ENCODE measurements at regions not wholly inside any gene's neighbourhood (a gene's known extent, or its start where the extent isn't known, plus 50 kb on each side); places are given as distances from the start of the nearest gene placed in this dataset.

- H3K27me3 ChIP-seq (ENCODE audit: control insufficient read depth, insufficient read depth, low read length) = no peaks in the 10 kb centered on the region
- CTCF ChIA-PET = no interaction called here
- TF ChIP-seq, protein P1, sequence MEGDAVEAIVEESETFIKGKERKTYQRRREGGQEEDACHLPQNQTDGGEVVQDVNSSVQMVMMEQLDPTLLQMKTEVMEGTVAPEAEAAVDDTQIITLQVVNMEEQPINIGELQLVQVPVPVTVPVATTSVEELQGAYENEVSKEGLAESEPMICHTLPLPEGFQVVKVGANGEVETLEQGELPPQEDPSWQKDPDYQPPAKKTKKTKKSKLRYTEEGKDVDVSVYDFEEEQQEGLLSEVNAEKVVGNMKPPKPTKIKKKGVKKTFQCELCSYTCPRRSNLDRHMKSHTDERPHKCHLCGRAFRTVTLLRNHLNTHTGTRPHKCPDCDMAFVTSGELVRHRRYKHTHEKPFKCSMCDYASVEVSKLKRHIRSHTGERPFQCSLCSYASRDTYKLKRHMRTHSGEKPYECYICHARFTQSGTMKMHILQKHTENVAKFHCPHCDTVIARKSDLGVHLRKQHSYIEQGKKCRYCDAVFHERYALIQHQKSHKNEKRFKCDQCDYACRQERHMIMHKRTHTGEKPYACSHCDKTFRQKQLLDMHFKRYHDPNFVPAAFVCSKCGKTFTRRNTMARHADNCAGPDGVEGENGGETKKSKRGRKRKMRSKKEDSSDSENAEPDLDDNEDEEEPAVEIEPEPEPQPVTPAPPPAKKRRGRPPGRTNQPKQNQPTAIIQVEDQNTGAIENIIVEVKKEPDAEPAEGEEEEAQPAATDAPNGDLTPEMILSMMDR (IDR thresholded peaks at IDR 0.05; ENCODE audit: low read depth, low read length) = no peak
- peaks cover 7% of the 10 kb centered on the region for H3K9me3 ChIP-seq (ENCODE audit: control insufficient read depth, insufficient read depth, low read length)
- no peak overlapping the region for H3K4me3 ChIP-seq (ENCODE audit: low read depth, low read length)
- no peak for DNase-seq (ENCODE audit: low read depth, low spot score)
- H3K27ac ChIP-seq (ENCODE audit: low read depth, low read length) = no peak overlapping the region
- POLR2A ChIA-PET = no interaction called here
These were observed 200.8 kb downstream of the TTC32 start for GRCh38 chr2:19700861-19701585.

- TF ChIP-seq, protein P1 (IDR thresholded peaks at IDR 0.05; ENCODE audit: low read depth, low read length) = no peak
- Histone ChIP-seq H3K4me3 (ENCODE audit: low read depth, low read length) (no peak overlapping the region), H3K27ac (ENCODE audit: low read depth, low read length) (no peak overlapping the region), H3K27me3 (ENCODE audit: control insufficient read depth, insufficient read depth, low read length) (no peaks in the 10 kb centered on the region), H3K9me3 (ENCODE audit: control insufficient read depth, insufficient read depth, low read length) (peaks cover 7% of the 10 kb centered on the region)
- POLR2A ChIA-PET = no interaction called here
- CTCF ChIA-PET = no interaction called here
- DNase-seq (ENCODE audit: low read depth, low spot score) = no peak
These were observed 204.7 kb downstream of the TTC32 start for GRCh38 chr2:19697131-19697530.

DNA sequence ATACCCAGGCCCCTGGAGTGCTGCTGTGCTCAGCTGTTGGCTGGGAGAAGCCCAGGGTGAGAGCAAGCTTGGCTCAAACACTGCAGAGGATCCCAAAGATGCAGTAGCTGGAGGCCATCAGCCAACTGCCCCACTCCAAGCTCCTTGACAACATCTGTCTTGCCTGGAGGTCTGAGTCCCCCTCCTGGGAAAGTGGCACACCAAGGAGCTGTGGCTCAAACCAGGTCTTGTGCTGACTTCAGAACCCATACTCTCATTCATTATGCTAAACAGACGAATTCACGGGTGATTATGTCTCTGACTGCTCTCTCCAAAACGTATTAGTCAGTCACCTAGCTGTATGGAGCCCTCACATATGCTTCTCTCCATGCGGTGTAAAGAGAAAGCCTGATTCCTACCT, 206.1 kb downstream of the TTC32 start:
- ChIA-PET POLR2A (no interaction called here), CTCF (interaction anchor here (0.6 kb wide), 1 partner anchor 31 kb away, joined by 3 read pairs; no protein-coding TSS in a partner anchor)
- peaks cover 7% of the 10 kb centered on the region for H3K9me3 ChIP-seq (ENCODE audit: control insufficient read depth, insufficient read depth, low read length)
- TF ChIP-seq, protein P1 (IDR thresholded peaks at IDR 0.05; ENCODE audit: low read depth, low read length) = no peak
- H3K4me3 ChIP-seq (ENCODE audit: low read depth, low read length) = no peak overlapping the region
- H3K27ac ChIP-seq (ENCODE audit: low read depth, low read length) = no peak overlapping the region
- DNase-seq (ENCODE audit: low read depth, low spot score) = no peak
- peaks cover 2% of the 10 kb centered on the region for H3K27me3 ChIP-seq (ENCODE audit: control insufficient read depth, insufficient read depth, low read length)

DNA sequence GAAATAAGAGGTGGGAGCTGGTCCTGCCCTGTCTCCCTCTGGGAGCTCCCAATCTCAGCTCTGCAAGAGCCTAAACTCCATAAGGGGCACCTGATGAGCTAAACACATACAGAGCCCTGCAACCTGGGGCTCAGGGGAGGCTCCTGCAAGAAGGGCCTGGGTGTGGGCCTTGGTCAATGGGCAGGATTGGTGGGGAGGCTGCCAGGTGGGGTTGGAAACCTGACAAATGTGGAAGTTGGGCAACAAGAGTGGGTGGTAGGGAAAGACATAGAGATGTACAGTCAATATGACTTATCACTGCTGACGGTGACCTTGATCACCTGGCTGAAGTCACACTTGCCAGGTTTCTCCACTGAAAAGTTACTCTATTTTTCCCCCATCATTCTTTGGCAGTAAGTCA, 209.9 kb downstream of the TTC32 start:
- TF ChIP-seq, protein P1 (IDR thresholded peaks at IDR 0.05; ENCODE audit: low read depth, low read length) = no peak
- CTCF ChIA-PET = interaction anchor here (0.6 kb wide), 2 partner anchors 25 to 475 kb away, joined by 3 to 6 read pairs; no protein-coding TSS in a partner anchor

DNA sequence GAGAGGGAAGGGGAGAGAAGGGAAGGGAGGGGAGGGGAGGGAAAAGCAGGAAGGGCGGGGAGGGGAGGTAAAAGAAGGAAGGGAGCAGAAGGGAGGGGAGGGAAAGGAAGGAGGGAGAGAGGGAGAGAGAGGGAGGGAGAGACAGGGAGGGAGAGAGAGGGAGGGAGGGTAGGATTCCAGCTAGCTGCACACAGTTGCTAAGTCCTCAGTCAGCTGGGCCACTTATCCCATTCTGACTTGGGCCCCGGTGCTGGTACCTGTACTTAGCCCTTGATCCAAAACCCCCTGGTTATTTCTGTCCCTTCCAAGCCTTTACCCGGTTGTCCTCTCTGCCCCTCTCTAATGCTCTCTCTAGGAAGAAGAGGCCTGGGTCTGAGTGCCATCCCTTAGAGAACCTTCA, 211.4 kb downstream of the TTC32 start:
- TF ChIP-seq, protein P1 (IDR thresholded peaks at IDR 0.05; ENCODE audit: low read depth, low read length) = no peak
- no peaks in the 10 kb centered on the region for H3K9me3 ChIP-seq (ENCODE audit: control insufficient read depth, insufficient read depth, low read length)
- H3K27ac ChIP-seq (ENCODE audit: low read depth, low read length) = no peak overlapping the region
- peaks cover 6% of the 10 kb centered on the region for H3K27me3 ChIP-seq (ENCODE audit: control insufficient read depth, insufficient read depth, low read length)
- CTCF ChIA-PET = no interaction called here
- H3K4me3 ChIP-seq (ENCODE audit: low read depth, low read length) = no peak overlapping the region
- DNase-seq (ENCODE audit: low read depth, low spot score) = no peak
- POLR2A ChIA-PET = no interaction called here

More for the DNA sequence above, 209.9 kb downstream of the TTC32 start:
- H3K4me3 ChIP-seq (ENCODE audit: low read depth, low read length) = no peak overlapping the region
- peaks cover 6% of the 10 kb centered on the region for H3K27me3 ChIP-seq (ENCODE audit: control insufficient read depth, insufficient read depth, low read length)
- no peaks in the 10 kb centered on the region for H3K9me3 ChIP-seq (ENCODE audit: control insufficient read depth, insufficient read depth, low read length)
- no peak overlapping the region for H3K27ac ChIP-seq (ENCODE audit: low read depth, low read length)
- DNase-seq (ENCODE audit: low read depth, low spot score) = no peak
- POLR2A ChIA-PET = no interaction called here
